MCF 10A (cell line): ENCODE measurements at regions not wholly inside any gene's neighbourhood (a gene's known extent, or its start where the extent isn't known, plus 50 kb on each side); places are given as distances from the start of the nearest gene placed in this dataset.

ENCODE experiments used
- BruUV-seq: library from RNA; stranded (reverse); fragments of 400-500 nt; replicated peaks from 2 replicates; lab custom pipeline; 2021; lab: Mats Ljungman, UMichigan
- CTCF ChIA-PET: fragments of 300-600 bp; sonication (Branson Sonifier 250); formaldehyde crosslinking; extraction: SDS; loops from one replicate; lab custom pipeline; 2021; ENCODE audit warnings: antibody characterized with exemption, inconsistent platforms; lab: Yijun Ruan, JAX
- POLR2A ChIA-PET: fragments of 300-600, 350-650 bp; sonication (Branson Sonifier 250); formaldehyde crosslinking; extraction: SDS; loops from one replicate; lab custom pipeline; 2020; ENCODE audit warnings: antibody characterized with exemption, inconsistent platforms; lab: Yijun Ruan, JAX
- DNase-seq: peaks from one replicate; pipeline ENCODE4 v3.0.0-alpha.2; 2018; ENCODE audit not compliant: unreplicated experiment
- H3K27ac Mint-ChIP-seq: one replicate; pipeline ENCODE4 v1.8.0; 2022; ENCODE audit warnings: mild to moderate bottlenecking, low read depth, mixed read lengths; ENCODE audit not compliant: unreplicated experiment
- H3K27me3 Mint-ChIP-seq: one replicate; pipeline ENCODE4 v1.8.0; 2022; ENCODE audit warnings: mixed read lengths; ENCODE audit not compliant: insufficient read depth, unreplicated experiment
- H3K36me3 Mint-ChIP-seq: one replicate; pipeline ENCODE4 v1.8.0; 2022; ENCODE audit warnings: mild to moderate bottlenecking, moderate library complexity, mixed read lengths; ENCODE audit not compliant: insufficient read depth, unreplicated experiment
- H3K4me1 Mint-ChIP-seq: one replicate; pipeline ENCODE4 v1.8.0; 2022; ENCODE audit warnings: mixed read lengths; ENCODE audit not compliant: insufficient read depth, unreplicated experiment
- H3K4me3 Mint-ChIP-seq: one replicate; pipeline ENCODE4 v1.8.0; 2022; ENCODE audit warnings: mild to moderate bottlenecking, moderate library complexity, mixed read lengths; ENCODE audit not compliant: unreplicated experiment
- H3K9me3 Mint-ChIP-seq: one replicate; pipeline ENCODE4 v1.8.0; 2022; ENCODE audit warnings: mixed read lengths; ENCODE audit not compliant: unreplicated experiment
- intact Hi-C: fragments of 100-400 bp; cut with micrococcal nuclease; formaldehyde crosslinking; loops from 2 replicates; pipeline ENCODE4 v1.14.1; 2022
- TF ChIP-seq, protein P1 (sequence below): fragments of 200-600 bp; IDR thresholded peaks from one replicate; pipeline ENCODE4 v1.8.0; 2022; ENCODE audit warnings: antibody characterized with exemption, mild to moderate bottlenecking; ENCODE audit not compliant: unreplicated experiment

DNA sequence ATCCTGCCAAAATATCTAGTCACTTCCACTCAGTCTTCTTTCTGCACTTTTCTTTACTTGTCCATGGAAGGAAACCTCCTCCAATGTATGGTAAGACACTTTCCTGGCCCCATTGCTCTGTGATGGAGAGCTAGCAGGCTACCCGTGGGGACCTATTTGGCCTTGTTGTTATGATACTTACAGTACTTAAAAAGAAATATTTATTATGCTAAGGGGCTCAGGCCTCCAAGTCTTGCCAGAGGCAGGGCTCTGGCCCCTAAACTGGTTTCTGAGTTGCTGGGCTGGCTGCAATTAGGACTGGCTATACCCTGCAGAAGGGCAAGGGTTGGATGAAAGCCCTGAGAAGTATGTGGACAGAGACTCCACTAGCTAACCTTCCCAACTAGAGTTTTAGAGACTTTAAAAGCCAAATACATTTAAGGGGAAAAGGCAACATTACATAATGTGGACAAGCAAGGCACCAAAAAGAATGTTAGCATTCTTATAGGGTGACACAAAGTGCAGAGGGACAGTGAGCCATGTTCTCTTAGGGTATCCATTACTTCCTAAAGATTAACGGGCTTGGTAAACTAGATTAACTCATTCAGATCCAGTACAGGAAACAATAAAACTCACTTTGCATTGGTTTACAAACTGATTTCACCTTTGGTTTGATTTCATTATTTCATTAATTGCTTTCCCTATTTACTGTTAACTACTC is 84.9 kb upstream of the INHBA start:
- no peaks in the 10 kb centered on the region for H3K36me3 Mint-ChIP-seq
- no TSS peak for BruUV-seq
- no peak overlapping the region for H3K4me3 Mint-ChIP-seq
- intact Hi-C loops: no loop called here
- H3K27me3 Mint-ChIP-seq: no peaks in the 10 kb centered on the region
- no peaks in the 10 kb centered on the region for H3K4me1 Mint-ChIP-seq
- TF ChIP-seq, protein P1, sequence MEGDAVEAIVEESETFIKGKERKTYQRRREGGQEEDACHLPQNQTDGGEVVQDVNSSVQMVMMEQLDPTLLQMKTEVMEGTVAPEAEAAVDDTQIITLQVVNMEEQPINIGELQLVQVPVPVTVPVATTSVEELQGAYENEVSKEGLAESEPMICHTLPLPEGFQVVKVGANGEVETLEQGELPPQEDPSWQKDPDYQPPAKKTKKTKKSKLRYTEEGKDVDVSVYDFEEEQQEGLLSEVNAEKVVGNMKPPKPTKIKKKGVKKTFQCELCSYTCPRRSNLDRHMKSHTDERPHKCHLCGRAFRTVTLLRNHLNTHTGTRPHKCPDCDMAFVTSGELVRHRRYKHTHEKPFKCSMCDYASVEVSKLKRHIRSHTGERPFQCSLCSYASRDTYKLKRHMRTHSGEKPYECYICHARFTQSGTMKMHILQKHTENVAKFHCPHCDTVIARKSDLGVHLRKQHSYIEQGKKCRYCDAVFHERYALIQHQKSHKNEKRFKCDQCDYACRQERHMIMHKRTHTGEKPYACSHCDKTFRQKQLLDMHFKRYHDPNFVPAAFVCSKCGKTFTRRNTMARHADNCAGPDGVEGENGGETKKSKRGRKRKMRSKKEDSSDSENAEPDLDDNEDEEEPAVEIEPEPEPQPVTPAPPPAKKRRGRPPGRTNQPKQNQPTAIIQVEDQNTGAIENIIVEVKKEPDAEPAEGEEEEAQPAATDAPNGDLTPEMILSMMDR: no peak
- no peaks in the 10 kb centered on the region for H3K9me3 Mint-ChIP-seq
- no peak overlapping the region for H3K27ac Mint-ChIP-seq
- ChIA-PET POLR2A (interaction anchor here (0.7 kb wide), 1 partner anchor 16 kb away, joined by 3 read pairs; no protein-coding TSS in a partner anchor), CTCF (interaction anchor here (0.6 kb wide), 2 partner anchors 385 to 1026 kb away, joined by 3 to 5 read pairs; no protein-coding TSS in a partner anchor)
- no peak for DNase-seq

DNA sequence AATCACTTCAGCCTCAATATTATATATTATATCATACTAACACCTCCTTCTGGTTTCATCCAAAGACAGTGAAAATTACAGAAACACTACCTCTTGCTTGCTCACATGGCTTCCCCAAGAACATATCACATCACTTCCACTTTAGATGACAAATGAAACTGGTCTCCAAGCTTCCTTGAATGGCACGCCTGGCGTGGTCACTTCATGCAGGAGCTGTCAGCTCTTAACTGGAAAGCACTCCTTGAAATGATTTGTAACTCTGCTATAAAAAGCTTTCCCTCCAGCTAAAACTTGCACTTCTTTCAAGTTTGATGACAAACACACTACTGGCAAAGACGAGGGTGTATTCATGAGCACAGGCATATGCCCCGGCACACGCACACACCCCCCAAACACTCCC is 84.1 kb upstream of the INHBA start:
- H3K27ac Mint-ChIP-seq: no peak overlapping the region
- no peak overlapping the region for H3K4me3 Mint-ChIP-seq
- CTCF ChIA-PET: interaction anchor here (0.6 to 0.9 kb wide), 2 partner anchors 46 to 1025 kb away, joined by 3 read pairs; no protein-coding TSS in a partner anchor
- no TSS peak for BruUV-seq
- no peaks in the 10 kb centered on the region for H3K4me1 Mint-ChIP-seq
- TF ChIP-seq, protein P1: no peak
- H3K27me3 Mint-ChIP-seq: no peaks in the 10 kb centered on the region
- no peaks in the 10 kb centered on the region for H3K36me3 Mint-ChIP-seq
- no peak for DNase-seq
- intact Hi-C loops: no loop called here
- H3K9me3 Mint-ChIP-seq: no peaks in the 10 kb centered on the region
- POLR2A ChIA-PET: no interaction called here

DNA sequence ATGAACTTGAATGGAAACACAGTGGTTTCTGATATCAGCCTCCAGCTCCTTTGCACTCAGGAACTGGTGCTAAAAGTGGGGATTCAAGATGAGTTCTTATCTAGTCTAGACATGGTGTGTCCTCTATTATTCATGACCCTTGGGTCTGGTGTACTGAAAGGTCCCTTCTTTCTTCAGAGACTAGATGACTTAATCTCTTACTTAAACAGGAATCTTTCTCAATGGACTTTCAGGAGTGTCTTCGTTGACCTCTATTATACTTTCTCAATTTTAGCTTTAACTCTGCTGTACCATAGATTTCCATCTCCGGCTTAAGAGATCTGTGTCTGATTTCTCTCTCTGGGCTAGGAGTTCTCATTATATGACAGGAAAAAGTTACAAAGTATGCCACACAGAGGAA is 83.5 kb upstream of the INHBA start:
- CTCF ChIA-PET: interaction anchor here (0.9 kb wide), 1 partner anchor 46 kb away, joined by 3 read pairs; no protein-coding TSS in a partner anchor

DNA sequence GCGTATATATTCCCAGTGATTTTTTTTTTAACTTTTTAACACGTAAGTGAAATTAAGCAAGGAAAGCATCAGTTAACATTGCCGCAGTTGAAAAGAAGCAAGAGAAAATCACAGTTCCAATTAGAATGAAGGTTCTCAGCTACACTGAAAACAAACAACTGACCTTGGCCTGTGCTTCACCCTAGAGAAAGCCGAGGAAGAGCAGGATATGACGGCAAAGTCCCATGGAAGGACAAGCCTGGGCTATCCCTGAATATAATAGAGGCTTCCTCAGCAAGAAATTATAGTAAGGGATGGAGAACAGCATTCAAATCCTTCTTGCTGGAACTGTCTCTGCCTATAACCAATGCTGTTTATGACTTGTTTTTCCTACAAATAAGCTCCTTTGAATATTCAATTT is 83.0 kb upstream of the INHBA start:
- Mint-ChIP-seq H3K27ac (no peak overlapping the region), H3K9me3 (no peaks in the 10 kb centered on the region), H3K27me3 (no peaks in the 10 kb centered on the region), H3K4me1 (no peaks in the 10 kb centered on the region), H3K36me3 (no peaks in the 10 kb centered on the region), H3K4me3 (no peak overlapping the region)
- CTCF ChIA-PET: no interaction called here
- no TSS peak for BruUV-seq
- DNase-seq: no peak
- POLR2A ChIA-PET: interaction anchor here (0.6 kb wide), 1 partner anchor 40 kb away, joined by 3 read pairs; no protein-coding TSS in a partner anchor
- intact Hi-C loops: no loop called here
- TF ChIP-seq, protein P1: no peak

More for the DNA sequence above, 83.5 kb upstream of the INHBA start:
- TF ChIP-seq, protein P1: no peak
- Mint-ChIP-seq H3K27me3 (no peaks in the 10 kb centered on the region), H3K4me3 (no peak overlapping the region), H3K4me1 (no peaks in the 10 kb centered on the region), H3K9me3 (no peaks in the 10 kb centered on the region), H3K27ac (no peak overlapping the region), H3K36me3 (no peaks in the 10 kb centered on the region)
- no TSS peak for BruUV-seq
- no peak for DNase-seq
- intact Hi-C loops: no loop called here
- POLR2A ChIA-PET: no interaction called here
